ENCODE measurements at regions not wholly inside any gene's neighbourhood (a gene's known extent, or its start where the extent isn't known, plus 50 kb on each side); places are given as distances from the start of the nearest gene placed in this dataset.

- no peak for TF ChIP-seq RXRA (IDR thresholded peaks at IDR 0.05; ENCODE audit: insufficient read depth, low read depth, low read length)
- TF ChIP-seq RNF2 (IDR thresholded peaks at IDR 0.05; ENCODE audit: borderline replicate concordance, low read depth, low read length, missing control alignments, poor library complexity, severe bottlenecking): no peak
- no peak for TF ChIP-seq SIRT6 (IDR thresholded peaks at IDR 0.05; ENCODE audit: low read length)
- no peak for TF ChIP-seq EP300 (IDR thresholded peaks at IDR 0.05; ENCODE audit: borderline replicate concordance in 1 of 2, low read depth in 2 of 2, low read length in 2 of 2)
- no peak for TF ChIP-seq NRF1 (IDR thresholded peaks at IDR 0.05; ENCODE audit: low read depth, low read length)
- no peak for TF ChIP-seq MAX (IDR thresholded peaks at IDR 0.05)
These were observed 248.9 kb downstream of the SLC16A7 start (continued) for GRCh38 chr12:59844750-59845149.
